NCI-H187 (cell line): ENCODE measurements at regions not wholly inside any gene's neighbourhood (a gene's known extent, or its start where the extent isn't known, plus 50 kb on each side); places are given as distances from the start of the nearest gene placed in this dataset.

ENCODE experiments used
- DNase-seq, 2 experiments: peaks; one replicate each; lab custom pipeline; 2025; lab: John Stamatoyannopoulos, UW

DNA sequence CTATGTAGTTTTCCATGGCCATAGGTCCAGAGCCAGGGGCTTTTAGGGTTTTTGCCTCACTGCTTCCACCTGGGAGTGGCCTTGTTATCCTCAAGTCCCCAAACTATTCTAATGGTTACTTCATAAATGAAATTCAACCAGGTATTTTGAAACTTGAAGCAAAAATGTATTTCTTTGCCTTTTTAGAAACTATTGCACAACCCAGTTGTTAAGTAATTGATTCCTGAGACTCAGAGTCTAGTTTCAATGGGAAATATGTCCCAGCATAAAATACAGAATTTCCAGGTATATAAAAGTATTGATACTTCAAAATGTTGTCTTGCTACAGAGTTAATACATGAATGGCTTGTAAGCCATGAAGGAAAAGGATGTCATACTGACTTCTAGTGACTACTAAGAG, 456.2 kb upstream of the DAB2 start:
- no peak for DNase-seq

DNA sequence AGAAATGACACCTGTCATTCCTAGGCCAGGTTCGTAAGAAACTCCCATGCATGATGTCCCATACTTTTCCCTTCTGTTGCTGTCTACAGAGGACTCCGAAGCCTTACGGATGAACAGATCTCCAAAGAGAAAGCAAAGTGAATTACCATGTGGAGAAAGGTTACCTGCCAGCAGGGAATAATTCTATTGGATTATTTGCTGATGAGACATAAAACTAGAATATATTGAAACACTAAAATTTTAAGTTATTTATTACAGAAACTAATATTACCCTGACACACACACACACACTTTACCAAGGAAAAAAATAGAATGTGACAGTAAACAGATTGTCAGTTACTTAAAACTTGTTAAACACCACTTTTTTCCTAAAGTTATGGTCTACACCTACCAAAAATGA, 452.7 kb upstream of the DAB2 start:
- no peak for DNase-seq

DNA sequence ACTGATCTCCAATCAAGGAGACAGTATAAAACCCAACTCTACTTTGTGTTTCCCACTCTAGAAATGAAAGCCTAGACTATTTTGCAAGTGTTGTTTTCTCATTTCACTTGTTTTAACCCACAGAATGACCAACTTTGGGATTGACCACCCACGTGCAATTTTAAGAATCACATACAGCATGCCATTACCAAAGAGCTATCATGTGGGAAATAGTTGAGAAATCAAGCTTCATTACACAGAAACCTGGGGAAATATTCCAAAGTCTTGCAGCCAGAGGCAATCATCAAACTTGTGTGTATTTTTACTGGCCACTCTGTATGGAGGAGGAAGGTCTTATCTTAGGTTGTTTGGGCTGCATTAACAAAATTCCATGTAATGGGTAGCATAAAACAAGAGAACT, 451.4 kb upstream of the DAB2 start:
- DNase-seq = no peak

DNA sequence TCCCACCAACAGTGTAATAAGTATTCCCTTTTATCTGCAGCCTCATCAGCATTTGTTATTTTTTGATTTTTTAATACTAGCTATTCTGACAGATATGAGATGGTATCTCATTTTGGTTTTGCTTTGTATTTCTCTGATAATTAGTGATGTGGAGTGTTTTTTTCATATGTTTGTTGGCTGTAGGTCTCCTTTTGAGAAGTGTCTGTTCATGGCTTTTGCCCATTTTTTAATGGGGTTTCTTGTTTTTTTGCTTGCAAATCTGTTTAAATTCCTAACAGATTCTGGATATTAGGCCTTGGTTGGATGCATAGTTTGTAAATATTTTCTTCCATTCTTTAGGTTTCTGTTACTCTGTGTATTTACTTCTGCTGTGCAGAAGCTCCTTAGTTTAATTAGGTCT, 445.4 kb upstream of the DAB2 start:
- DNase-seq = no peak

DNA sequence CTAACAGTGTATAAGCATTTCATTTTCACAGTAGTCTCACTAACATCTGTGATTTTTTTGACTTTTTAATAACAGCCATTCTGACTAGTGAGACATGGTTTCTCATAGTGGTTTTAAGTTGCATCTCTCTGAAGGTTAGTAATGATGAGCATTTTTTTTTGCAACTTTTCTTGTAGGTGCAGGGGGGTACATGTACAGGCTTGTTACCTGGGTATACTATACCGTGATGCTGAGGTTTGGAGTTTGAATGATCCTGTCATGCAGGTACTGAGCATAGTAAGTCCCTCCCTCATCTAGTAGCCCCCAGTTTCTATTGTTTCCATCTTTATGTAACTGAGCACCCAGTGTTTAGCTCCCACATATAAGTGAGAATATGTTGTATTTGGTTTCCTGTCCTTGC, 444.6 kb upstream of the DAB2 start:
- DNase-seq = no peak

- DNase-seq = no peak
These were observed 443.1 kb upstream of the DAB2 start for GRCh38 chr5:39867923-39868322.

- DNase-seq = no peak
These were observed 439.3 kb upstream of the DAB2 start for GRCh38 chr5:39863926-39864552.

GRCh38 chr5:39857041-39857440, 432.3 kb upstream of the DAB2 start:
- no peak for DNase-seq

GRCh38 chr5:39854771-39855410, 430.1 kb upstream of the DAB2 start:
- no peak for DNase-seq

DNA sequence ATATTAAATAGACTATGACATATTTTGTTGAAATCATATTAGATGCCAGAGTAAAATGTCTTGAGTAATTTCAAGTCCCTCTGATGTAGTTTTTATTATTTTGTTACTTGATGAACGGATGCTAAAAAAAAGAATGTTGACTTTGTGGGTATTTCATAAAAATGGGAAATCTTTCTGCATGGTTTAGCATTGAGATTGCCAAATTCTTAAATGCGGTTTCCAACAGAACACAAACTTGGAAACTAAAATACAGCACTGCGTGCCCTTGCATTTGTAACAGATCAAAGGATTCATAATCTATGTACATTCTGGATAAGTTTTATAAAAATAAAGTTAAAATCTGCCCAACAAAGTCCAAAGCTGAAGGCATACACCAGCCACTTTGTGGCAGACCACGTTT, 425.5 kb upstream of the DAB2 start:
- no peak for DNase-seq

GRCh38 chr5:39846144-39846543, 421.4 kb upstream of the DAB2 start:
- DNase-seq = no peak

DNA sequence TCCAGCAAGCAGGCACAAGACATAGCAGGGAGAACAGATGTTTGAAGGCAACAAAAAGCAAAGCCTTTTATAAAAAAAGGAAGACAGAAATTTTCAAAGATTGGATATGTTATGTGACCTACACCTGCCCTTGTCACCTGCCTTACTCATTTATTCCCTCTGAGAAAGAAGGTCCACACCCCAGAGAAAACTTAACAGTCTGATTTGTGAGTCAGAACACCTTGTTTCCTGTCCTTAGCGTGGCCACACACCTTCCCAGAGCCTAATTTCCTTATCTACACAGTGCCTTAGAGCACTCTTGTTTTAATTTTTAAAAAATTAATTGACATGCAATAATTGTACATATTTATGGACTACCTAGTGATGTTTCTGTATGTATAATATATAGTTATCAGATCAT, 419.0 kb upstream of the DAB2 start:
- DNase-seq = no peak

DNA sequence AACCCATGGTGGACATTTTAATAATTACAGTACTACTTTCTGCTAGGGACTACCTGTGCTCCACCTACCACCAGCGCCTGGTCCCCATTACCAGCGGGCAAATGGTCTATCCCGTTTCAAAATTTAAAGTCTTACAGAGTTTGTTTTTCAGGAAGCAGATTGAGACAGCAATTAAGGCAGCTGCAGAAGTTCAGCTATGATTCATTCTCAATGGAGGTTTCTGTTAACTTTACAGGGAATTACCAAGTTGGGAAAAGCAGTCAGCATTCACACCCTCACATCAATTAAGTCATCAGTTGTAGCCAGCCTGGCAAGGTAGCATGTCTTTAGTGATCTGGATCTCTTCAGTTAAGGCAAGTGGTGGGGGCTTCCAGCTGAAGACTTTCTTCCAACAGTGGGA, 410.6 kb upstream of the DAB2 start:
- DNase-seq = no peak

DNA sequence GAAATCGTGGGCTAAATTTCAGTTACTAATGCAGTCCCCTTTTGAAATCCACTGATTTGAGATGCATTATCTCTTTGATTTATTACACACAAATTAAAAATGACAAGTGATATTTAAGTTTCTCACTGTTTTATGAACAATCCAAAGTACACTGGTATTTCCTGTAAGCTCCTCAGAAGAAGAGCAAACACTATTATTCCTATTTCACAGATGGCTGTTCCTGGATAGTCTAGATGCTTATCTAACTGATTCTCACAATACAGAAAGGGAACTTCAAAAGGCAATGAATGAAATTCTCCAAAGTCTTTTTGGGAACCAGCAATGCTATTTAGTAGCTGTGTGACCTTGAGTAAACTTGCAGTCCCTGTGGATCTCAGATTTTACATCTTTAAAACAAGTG, 404.7 kb upstream of the DAB2 start:
- DNase-seq = no peak

GRCh38 chr5:39826051-39826450, 401.3 kb upstream of the DAB2 start:
- DNase-seq = no peak

DNA sequence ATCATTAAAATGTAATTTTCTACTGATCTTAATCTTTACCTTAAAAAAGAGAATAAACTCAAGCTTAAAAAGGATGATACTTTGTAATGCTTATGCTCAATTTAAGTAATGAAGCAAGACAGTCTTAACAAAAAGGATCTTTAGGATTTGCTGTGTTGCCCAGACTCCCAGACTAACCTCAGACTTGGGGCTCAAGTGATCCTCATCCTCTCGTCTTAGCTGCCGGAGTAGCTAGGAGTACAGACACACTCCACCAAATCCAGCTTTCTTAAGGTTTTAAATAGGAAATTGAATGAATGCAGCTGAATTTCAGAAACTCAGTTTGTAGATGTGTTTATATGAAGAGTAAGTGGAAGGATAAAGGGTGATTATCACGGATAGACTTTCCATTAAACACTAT, 400.5 kb upstream of the DAB2 start:
- no peak for DNase-seq

DNA sequence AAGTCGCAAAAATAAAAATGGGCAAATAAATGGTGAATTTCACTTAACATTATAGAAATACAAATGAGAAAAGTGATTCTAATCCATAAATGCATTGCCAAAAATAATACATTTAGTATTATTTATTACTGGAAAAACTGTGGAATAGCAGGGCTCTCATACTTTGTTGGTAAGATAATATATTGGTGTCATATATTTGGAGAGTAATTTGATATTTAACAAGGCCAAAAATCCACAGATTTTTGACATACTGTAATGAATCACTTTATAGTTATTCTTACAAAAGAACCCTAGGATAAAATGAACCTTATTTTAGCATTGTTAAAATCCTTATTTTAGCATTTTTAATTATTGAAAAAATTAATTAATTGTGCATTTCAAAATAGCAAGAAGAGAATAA, 397.2 kb upstream of the DAB2 start:
- no peak for DNase-seq

- DNase-seq = no peak
These were observed 392.1 kb upstream of the DAB2 start for GRCh38 chr5:39816866-39817265.

- no peak for DNase-seq
These were observed 391.5 kb upstream of the DAB2 start for GRCh38 chr5:39816156-39816845.

DNA sequence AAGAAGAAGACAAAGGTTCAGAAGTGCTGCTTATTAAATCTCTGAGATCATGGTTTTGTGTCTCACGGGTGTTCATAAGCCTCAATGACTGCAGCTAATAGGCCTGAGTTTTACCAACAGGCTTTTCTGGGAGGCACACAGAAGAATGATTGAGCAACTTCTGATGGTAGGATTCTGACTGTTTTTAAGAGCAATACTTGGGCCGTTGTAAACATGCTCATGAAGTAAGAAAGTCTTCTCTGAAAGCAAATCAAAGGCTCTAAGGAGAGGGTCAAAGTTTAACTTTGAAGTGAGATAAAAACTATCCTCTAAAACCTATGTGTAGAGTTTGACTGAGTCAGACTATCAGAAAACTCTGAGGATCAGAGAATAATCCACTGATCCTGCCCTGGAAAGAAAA, 390.9 kb upstream of the DAB2 start:
- no peak for DNase-seq

DNA sequence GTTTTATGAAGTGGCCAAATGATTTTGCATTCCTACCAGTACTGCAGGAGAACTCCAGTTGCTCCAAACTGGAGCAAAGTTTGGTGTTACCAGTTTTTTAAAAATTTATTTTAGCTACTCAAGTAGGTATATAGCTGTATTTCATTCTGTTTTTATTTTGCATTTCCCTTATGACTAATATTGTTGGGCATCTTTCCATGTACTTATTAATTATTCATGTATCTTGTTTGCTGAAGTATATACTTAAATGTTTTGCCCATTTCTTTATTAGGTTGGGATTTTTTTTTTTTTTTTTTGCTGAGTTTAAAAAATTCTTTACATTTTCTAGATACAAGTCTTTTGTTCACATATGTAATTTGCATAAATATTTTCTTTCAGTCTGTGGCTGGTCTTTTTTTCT, 386.6 kb upstream of the DAB2 start:
- no peak for DNase-seq

DNA sequence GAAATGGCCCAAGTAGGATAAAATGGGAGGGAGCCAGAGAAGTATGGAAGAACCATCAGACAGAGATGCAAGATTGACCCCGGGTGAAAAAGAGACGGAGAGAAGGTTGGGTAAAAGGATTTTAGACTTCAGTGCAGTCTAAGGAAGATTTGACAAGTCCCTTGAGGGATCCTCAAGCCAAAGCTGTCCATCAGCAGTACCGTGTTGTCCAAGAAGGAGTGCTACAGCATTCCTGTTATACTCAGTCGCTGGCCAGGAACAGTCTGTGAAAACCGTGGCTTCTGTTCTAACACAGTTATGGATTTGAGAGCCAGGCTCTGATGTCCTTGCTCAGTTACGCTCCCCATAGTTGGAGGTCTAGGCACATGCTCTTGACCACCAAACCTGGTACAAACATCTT, 383.9 kb upstream of the DAB2 start:
- no peak for DNase-seq

- DNase-seq = no peak
These were observed 376.5 kb upstream of the DAB2 start for GRCh38 chr5:39801306-39801705.
